ENCODE measurements at regions not wholly inside any gene's neighbourhood (a gene's known extent, or its start where the extent isn't known, plus 50 kb on each side); places are given as distances from the start of the nearest gene placed in this dataset.
"Not testable (repeated sequence)": the region's sequence is repeated elsewhere in the genome, so short reads cannot be mapped to it uniquely, and the experiment has no call there.

GRCh38 chr17:62322313-62322712, 58.0 kb upstream of the EFCAB3 start:
- intact Hi-C loops (cut with DNase I), result no loop called here
- no peak for DNase-seq (ENCODE audit: low spot score)

GRCh38 chr17:62321451-62321850, 58.9 kb upstream of the EFCAB3 start:
- no peak for DNase-seq (ENCODE audit: low spot score)
- intact Hi-C loops (cut with DNase I), result no loop called here

- DNase-seq (ENCODE audit: low spot score), result no peak
- intact Hi-C loops (cut with DNase I), result no loop called here
Measured at GRCh38 chr17:62319846-62320245, 60.5 kb upstream of the EFCAB3 start.

GRCh38 chr17:62309396-62309795, 71.0 kb upstream of the EFCAB3 start:
- intact Hi-C loops (cut with DNase I), result no loop called here
- DNase-seq (ENCODE audit: low spot score), result no peak

- DNase-seq (ENCODE audit: low spot score), result no peak
- intact Hi-C loops (cut with DNase I), result no loop called here
Measured at GRCh38 chr17:62307196-62307595, 73.2 kb upstream of the EFCAB3 start.

- intact Hi-C loops (cut with DNase I), result no loop called here
- no peak for DNase-seq (ENCODE audit: low spot score)
Measured at GRCh38 chr17:62303476-62303875, 76.9 kb upstream of the EFCAB3 start.

- DNase-seq (ENCODE audit: low spot score), result no peak
- intact Hi-C loops (cut with DNase I), result no loop called here
Measured at GRCh38 chr17:62300697-62301096, 79.7 kb upstream of the EFCAB3 start.

- intact Hi-C loops (cut with DNase I); DNase-seq (ENCODE audit: low spot score): not testable (repeated sequence)
Measured at GRCh38 chr17:62275290-62275689, 105.1 kb upstream of the EFCAB3 start.

GRCh38 chr17:62268361-62268760, 112.0 kb upstream of the EFCAB3 start:
- intact Hi-C loops (cut with DNase I); DNase-seq (ENCODE audit: low spot score): not testable (repeated sequence)

GRCh38 chr17:62264974-62265373, 115.4 kb upstream of the EFCAB3 start:
- intact Hi-C loops (cut with DNase I); DNase-seq (ENCODE audit: low spot score): not testable (repeated sequence)

GRCh38 chr17:62255791-62256190, 124.6 kb upstream of the EFCAB3 start:
- DNase-seq (ENCODE audit: low spot score); intact Hi-C loops (cut with DNase I): not testable (repeated sequence)

GRCh38 chr17:62242076-62242475, 138.3 kb upstream of the EFCAB3 start:
- DNase-seq (ENCODE audit: low spot score); intact Hi-C loops (cut with DNase I): not testable (repeated sequence)

GRCh38 chr17:62239569-62239968, 140.8 kb upstream of the EFCAB3 start:
- DNase-seq (ENCODE audit: low spot score); intact Hi-C loops (cut with DNase I): not testable (repeated sequence)

- DNase-seq (ENCODE audit: low spot score); intact Hi-C loops (cut with DNase I): not testable (repeated sequence)
Measured at GRCh38 chr17:62238551-62239338, 141.6 kb upstream of the EFCAB3 start.

- intact Hi-C loops (cut with DNase I); DNase-seq (ENCODE audit: low spot score): not testable (repeated sequence)
Measured at GRCh38 chr17:62233822-62234481, 146.4 kb upstream of the EFCAB3 start.

- intact Hi-C loops (cut with DNase I); DNase-seq (ENCODE audit: low spot score): not testable (repeated sequence)
Measured at GRCh38 chr17:62231293-62231692, 149.1 kb upstream of the EFCAB3 start.

GRCh38 chr17:62226610-62227240, 153.6 kb upstream of the EFCAB3 start:
- DNase-seq (ENCODE audit: low spot score); intact Hi-C loops (cut with DNase I): not testable (repeated sequence)

- intact Hi-C loops (cut with DNase I); DNase-seq (ENCODE audit: low spot score): not testable (repeated sequence)
Measured at GRCh38 chr17:62223585-62223984, 156.8 kb upstream of the EFCAB3 start.

- intact Hi-C loops (cut with DNase I), result no loop called here
- no peak for DNase-seq (ENCODE audit: low spot score)
Measured at GRCh38 chr17:62219221-62219899, 154.3 kb upstream of the MED13 start.

GRCh38 chr17:62216847-62217246, 151.8 kb upstream of the MED13 start:
- DNase-seq (ENCODE audit: low spot score), result no peak
- intact Hi-C loops (cut with DNase I), result no loop called here

Data from posterior vena cava (tissue), 2 donors.